ENCODE measurements at regions not wholly inside any gene's neighbourhood (a gene's known extent, or its start where the extent isn't known, plus 50 kb on each side); places are given as distances from the start of the nearest gene placed in this dataset.
A peak's percentile ranks its signal among the peaks of the same experiment; 100 is the strongest.

DNA sequence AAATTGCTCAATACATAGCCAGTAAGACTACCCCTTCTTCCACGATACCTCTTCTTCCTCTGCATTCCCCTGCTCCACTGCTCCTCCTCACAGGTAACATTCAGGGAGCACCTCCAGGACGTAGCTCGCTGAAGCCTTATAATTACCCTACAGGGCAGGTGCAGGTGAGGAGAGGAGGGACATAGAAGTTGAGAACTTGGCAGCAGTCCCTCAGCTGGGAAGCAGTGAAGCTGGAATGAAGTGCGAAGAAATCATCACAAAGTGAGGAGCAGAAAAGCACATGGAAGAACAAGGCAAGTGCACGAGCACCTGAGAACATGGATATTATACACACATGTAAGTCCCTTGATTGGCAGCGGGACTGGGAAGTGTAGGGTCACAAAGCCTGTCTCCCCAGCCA, 118.2 kb downstream of the HSD17B3 start:
- no peak for DNase-seq

GRCh38 chr9:96178153-96178552, 123.8 kb downstream of the HSD17B3 start:
- no peak for DNase-seq

DNA sequence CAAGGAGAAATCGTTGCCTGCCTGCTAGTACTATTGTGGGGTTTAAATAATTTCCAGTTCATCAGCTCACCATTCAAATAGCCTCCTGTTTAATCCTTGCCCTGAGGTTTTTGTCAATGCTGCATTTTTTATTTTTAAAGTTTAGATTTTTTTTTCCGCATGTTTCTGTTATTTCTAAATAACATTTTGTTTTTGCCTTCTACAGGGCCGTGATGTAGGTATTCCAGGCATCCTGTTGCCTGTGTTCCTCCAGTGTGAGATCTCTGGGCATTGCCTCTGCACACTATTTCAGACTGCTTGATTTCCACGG, 124.3 kb downstream of the HSD17B3 start:
- DNase-seq = no peak

DNA sequence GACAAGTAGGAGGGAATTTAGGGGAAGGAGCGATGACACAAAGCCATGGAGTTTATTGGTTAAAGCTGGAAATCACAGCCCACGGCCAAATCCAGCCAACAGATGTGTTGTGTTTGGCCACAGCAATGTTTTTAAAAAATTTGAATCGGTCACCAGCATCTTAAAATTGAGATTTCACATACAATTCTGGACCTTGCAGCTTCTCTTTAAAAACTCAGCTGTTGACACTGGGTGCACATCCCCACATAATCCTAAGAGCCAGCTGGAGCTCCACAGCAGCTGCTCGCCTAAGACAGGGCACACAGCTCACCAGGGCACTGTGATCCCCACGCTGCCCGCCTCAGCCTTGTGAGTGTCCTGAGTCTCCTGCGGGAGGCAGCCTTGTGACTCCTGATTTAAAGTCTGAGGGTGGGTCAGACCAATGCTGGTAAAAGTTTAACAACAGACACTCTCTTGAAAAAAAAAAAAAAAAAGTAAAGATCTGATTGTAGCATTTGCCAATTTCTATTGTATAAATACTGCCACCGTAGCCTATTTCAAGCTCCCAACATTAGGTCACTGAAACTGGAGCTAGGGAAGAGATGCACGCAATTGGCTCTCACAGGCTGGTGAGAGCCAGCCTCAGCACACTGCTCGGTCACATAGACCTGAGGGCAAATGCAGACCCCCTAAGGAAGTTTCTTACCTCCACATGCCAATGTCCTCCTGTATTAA, 124.8 kb downstream of the HSD17B3 start:
- DNase-seq = no peak

DNA sequence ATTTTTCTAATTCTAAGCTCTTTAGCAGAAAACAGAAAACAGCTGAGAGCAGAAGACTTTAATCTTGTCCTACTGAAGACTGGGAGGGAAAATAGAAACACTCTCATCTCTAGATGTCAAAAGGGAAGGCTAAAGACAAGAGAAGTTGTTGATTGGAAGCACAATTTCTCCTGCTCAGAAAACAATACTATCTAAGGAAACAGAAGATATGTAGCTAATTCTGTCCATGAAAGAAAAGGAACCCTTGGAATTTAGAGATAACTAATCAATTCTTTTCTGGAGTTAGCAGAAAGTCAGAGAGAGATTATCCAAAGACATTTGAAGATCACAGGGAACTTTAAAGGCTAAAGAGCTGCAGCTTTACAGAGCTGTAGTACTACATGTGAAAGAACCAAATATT, 126.2 kb downstream of the HSD17B3 start:
- DNase-seq = no peak

DNA sequence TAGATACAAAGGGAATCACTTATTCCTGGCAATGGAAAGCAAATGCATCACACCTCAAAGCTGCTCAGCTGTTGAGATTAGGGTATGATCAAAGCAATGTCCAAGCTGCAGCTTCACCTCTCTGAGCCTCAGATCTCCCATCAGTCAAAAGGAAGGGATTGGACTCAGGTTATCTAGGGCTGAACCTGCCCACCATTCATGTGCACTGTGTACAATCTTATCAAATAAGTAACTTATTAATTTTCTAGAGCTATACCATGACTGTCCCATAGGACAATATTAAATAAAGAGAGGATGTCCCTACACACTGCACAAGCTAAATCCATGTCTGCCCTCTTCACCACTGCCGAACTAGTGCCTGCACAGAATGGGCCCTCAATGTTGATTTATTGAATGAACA, 127.0 kb downstream of the HSD17B3 start:
- no peak for DNase-seq

- no peak for DNase-seq
Observed at GRCh38 chr9:96174371-96174770, 127.6 kb downstream of the HSD17B3 start.

DNA sequence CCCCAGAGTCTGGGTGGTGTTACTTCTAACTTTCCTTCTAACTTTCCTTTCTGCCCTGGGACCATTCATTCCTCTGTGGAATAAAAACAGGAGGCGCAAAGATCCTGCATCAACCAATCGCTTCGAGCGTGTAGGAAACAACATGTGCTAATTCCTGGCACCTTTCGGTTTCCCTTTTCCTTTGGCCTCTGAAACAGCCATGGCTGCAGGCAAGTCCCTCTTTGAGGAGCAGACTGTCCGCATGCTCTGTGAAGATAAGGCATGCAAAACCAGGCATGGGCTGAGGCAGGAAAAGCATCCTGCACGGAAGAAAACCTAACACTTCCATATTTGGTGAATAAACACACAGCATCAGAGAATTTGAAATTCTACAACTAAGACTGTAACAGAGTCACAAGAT, 128.3 kb downstream of the HSD17B3 start:
- no peak for DNase-seq

- no peak for DNase-seq
Observed at GRCh38 chr9:96172797-96173196, 129.2 kb downstream of the HSD17B3 start.

DNA sequence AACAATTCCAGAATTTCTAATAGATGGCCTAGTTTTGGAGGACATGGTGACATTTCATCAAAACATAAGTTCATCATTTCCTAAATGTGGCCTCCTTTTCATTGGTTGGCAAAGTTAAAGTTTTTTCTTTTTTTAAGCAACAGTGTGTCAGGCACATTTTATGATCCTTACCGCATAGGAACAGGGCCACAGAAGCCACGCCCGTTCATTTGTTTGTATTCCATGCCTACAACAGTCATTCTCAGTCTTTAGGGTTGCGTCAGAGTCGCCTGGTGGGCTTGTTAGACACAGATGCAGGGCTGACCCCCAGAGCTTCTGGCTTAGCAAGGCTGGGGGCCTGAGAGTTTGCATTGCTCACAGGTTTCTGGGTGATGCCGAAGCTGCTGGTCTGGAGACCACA, 130.2 kb downstream of the HSD17B3 start:
- no peak for DNase-seq

- no peak for DNase-seq
Observed at GRCh38 chr9:96169901-96170300, 132.1 kb downstream of the HSD17B3 start.

DNA sequence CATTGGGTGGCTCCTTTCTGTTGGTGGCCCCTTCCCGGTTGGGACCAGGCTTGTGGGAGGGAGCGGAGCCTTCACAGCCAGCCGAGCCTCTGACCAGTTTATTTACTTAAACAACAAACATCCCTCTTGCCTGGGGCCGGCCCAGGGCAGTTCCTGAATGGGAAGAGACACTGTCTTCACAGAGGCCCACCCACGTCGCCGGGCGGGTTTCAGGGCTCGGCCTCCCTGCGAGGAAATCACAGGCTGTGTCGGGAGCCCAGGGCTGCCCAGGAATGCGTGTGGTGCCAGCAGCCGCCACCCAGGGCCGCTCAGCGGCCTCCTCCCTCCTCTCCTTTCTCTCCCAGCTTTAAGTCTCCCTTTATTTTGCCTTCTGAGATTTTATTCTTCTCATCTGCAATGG, 132.5 kb downstream of the HSD17B3 start:
- DNase-seq = peak; percentile 87

GRCh38 chr9:96168882-96169281, 133.1 kb downstream of the HSD17B3 start:
- no peak for DNase-seq

- no peak for DNase-seq
Observed at GRCh38 chr9:96167011-96167410, 135.0 kb downstream of the HSD17B3 start.

- no peak for DNase-seq
Observed at GRCh38 chr9:96164268-96164683, 137.7 kb downstream of the HSD17B3 start.

DNA sequence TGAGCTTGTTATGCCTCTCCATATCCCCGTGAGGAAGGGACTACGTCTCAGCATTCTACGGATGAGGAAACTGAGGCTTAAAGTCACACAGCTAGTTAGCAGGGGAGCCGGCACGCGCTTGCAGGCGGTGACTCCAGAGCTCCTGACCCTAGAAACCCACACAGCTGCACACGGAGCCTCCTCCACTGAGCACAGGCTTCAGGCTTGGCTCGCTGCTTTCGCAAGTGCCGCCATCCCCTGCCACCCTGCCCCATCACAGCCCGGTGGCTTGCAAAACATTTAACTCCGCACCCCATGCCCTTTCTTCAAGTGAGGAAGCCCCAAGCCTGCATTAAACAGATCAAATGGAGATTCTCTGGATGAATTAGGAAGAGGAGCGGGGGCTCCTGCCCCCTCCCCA, 138.3 kb downstream of the HSD17B3 start:
- no peak for DNase-seq

GRCh38 chr9:96163161-96163560, 138.8 kb downstream of the HSD17B3 start:
- no peak for DNase-seq

DNA sequence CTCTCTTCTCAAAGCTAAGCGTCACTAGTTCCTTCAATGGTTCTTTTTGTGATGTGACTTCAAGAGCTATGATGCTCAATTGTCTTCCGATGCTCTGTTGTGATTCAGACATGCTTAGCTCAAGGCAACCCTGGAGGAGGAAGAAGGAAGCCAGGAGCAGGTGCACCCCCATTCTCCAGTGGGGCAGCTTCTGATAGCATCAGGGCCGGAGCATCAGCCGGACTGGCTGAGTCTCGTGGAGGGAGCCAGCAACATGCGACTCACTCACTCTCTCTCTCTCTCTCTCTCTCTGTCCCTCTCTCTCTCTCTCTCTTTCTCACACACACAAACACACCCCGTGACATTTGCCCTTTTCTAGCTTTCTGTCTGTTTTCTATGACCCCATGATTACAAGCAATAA, 140.2 kb downstream of the HSD17B3 start:
- no peak for DNase-seq

- DNase-seq = no peak
Observed at GRCh38 chr9:96160866-96161265, 141.1 kb downstream of the HSD17B3 start.

GRCh38 chr9:96160168-96160567, 141.8 kb downstream of the HSD17B3 start:
- no peak for DNase-seq

DNA sequence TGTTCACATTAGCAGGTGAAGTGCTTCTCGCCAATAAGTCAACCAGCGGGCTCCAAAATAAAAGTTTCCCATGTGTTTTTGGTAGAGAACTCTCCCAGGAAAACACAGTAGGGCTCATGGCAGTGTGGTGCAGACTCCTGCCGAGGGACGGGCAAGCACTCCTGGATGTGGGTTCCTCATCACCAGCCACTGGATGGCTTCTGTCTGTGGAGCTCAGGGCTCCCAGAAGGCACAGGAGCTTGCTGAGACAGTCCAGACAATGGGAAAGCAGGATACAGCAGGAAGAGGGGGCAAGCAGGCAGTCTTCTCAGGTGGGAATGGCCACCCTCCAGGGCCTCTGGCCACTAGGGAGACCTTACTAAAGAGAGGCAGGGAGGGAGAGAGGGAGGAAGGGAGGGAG, 142.4 kb downstream of the HSD17B3 start:
- no peak for DNase-seq

- no peak for DNase-seq
Observed at GRCh38 chr9:96158909-96159575, 142.9 kb downstream of the HSD17B3 start.

DNA sequence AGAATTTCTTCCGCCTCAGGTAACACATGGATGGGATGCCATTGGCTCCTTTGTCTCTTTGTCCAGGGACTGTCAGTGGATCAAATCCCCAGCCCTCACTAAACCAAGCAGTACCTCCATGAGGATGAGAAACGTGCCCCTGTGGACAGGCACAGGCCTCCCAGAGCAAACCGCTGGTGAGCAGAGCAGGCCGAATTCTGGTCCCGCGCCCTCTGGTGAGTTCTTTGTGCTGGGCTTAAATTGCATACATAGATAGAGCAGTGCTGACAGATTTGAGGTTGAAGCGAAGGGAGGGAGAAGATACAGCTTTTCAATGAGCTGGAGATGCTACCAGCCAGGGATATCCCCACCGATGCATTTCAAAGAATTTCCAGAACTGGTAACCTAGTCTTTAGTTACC, 143.8 kb downstream of the HSD17B3 start:
- DNase-seq = no peak

DNA sequence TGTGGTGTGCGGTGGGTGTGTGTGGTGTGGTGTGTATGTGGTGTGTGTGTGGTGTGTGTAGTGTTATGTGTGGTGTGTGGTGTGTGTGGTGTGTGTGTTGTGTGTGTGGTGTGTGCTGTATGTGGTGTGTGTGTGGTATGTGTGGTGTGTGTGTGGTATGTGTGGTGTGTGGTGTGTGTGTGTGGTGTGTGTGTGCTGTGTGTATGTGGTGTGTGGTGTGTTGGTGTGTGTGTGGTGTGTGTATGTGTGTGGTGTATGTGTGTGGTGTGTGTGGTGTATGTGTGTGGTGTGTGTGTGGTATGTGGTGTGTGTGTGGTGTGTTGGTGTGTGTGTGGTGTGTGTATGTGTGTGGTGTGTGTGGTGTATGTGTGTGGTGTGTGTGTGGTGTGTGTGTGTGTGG, 144.3 kb downstream of the HSD17B3 start:
- DNase-seq = no peak

Data from left kidney (tissue), 1 donor.